Activated naive CD4-positive, alpha-beta T cell treated with anti-CD3 and anti-CD28 coated beads for 36 hours (primary cell): ENCODE measurements at regions not wholly inside any gene's neighbourhood (a gene's known extent, or its start where the extent isn't known, plus 50 kb on each side); places are given as distances from the start of the nearest gene placed in this dataset.

Experiments
- CTCF ChIA-PET: fragments of 350-600 bp; sonication (Branson Sonifier 250); formaldehyde crosslinking; loops from one replicate; lab custom pipeline; 2021; ENCODE audit warnings: antibody characterized with exemption; lab: Charles Lee
- DNase-seq: peaks from one replicate; pipeline ENCODE4 v3.0.0-alpha.2; 2020
- H3K27ac Mint-ChIP-seq: one replicate; pipeline ENCODE4 v1.8.0; 2021; ENCODE audit warnings: mild to moderate bottlenecking, mixed read lengths
- H3K27me3 Mint-ChIP-seq: one replicate; pipeline ENCODE4 v1.8.0; 2021; ENCODE audit warnings: low read depth, mixed read lengths
- H3K36me3 Mint-ChIP-seq: one replicate; pipeline ENCODE4 v1.8.0; 2021; ENCODE audit warnings: low read depth, mixed read lengths
- H3K4me1 Mint-ChIP-seq: one replicate; pipeline ENCODE4 v1.8.0; 2021; ENCODE audit warnings: low read depth, mixed read lengths
- H3K4me3 Mint-ChIP-seq: one replicate; pipeline ENCODE4 v1.8.0; 2021; ENCODE audit warnings: mild to moderate bottlenecking, moderate library complexity, mixed read lengths
- H3K9me3 Mint-ChIP-seq: one replicate; pipeline ENCODE4 v1.8.0; 2021; ENCODE audit warnings: mixed read lengths
- intact Hi-C: fragments of 100-400 bp; cut with micrococcal nuclease; formaldehyde crosslinking; loops from one replicate; pipeline ENCODE4 v1.15.1; 2023

- CTCF ChIA-PET, result no interaction called here
- no peak overlapping the region for H3K4me3 Mint-ChIP-seq
- intact Hi-C loops, result no loop called here
- H3K36me3 Mint-ChIP-seq, result no peaks in the 10 kb centered on the region
- no peaks in the 10 kb centered on the region for H3K9me3 Mint-ChIP-seq
- H3K27me3 Mint-ChIP-seq, result peaks cover 4% of the 10 kb centered on the region
- H3K4me1 Mint-ChIP-seq, result no peaks in the 10 kb centered on the region
- DNase-seq, result no peak
- H3K27ac Mint-ChIP-seq, result no peak overlapping the region
These were observed 345.7 kb downstream of the GRIN2B start for GRCh38 chr12:13635709-13636108.

DNA sequence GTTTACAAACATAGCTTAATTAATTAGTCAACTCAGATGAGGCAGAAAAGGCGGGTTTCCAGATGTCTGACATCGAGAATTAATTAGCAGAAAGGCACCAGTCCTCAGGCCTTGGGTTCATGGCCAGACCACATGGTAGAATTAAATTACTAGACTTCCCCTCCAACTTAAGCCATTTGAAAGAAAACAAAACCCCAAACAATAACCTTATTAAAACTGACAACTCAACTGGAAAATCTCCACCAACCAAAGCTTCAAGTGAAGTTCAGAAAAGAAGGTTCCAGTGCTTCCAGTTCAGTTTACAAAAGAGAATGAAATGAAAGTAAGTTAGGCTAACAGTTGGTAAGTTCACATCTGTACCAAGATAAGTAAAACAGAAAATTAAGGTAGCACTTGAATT lies 349.5 kb downstream of the GRIN2B start:
- DNase-seq, result no peak
- H3K4me3 Mint-ChIP-seq, result no peak overlapping the region
- H3K27me3 Mint-ChIP-seq, result peaks cover 4% of the 10 kb centered on the region
- H3K36me3 Mint-ChIP-seq, result no peaks in the 10 kb centered on the region
- intact Hi-C loops, result no loop called here
- no peaks in the 10 kb centered on the region for H3K9me3 Mint-ChIP-seq
- no peaks in the 10 kb centered on the region for H3K4me1 Mint-ChIP-seq
- H3K27ac Mint-ChIP-seq, result no peak overlapping the region
- CTCF ChIA-PET, result no interaction called here

GRCh38 chr12:13630354-13630753 lies 351.0 kb downstream of the GRIN2B start:
- Mint-ChIP-seq H3K27ac (no peak overlapping the region), H3K27me3 (no peaks in the 10 kb centered on the region), H3K9me3 (no peaks in the 10 kb centered on the region), H3K36me3 (no peaks in the 10 kb centered on the region), H3K4me3 (no peak overlapping the region), H3K4me1 (no peaks in the 10 kb centered on the region)
- CTCF ChIA-PET, result no interaction called here
- intact Hi-C loops, result no loop called here
- DNase-seq, result no peak

DNA sequence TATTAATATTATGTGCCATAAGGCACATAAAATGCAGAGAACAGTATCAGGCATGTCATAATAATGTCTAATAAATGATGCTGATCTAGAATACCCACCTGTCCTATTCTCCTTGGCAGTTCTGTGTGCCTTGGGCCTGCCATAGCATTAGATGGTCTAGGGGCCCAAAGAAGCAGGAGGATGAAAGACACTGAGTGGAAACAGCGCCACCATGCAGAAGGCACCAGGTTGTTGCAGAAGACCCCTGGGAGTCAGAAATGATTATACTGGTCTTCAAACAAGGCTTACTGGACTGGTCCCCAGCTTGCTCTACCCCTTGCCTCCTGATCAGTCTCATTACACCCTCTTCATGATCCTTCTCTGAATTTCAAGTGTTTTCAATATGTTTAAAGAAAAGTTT lies 353.3 kb downstream of the GRIN2B start:
- CTCF ChIA-PET, result no interaction called here
- no peaks in the 10 kb centered on the region for H3K27me3 Mint-ChIP-seq
- no peaks in the 10 kb centered on the region for H3K4me1 Mint-ChIP-seq
- no peak overlapping the region for H3K4me3 Mint-ChIP-seq
- H3K9me3 Mint-ChIP-seq, result no peaks in the 10 kb centered on the region
- intact Hi-C loops, result no loop called here
- DNase-seq, result no peak
- H3K27ac Mint-ChIP-seq, result no peak overlapping the region
- H3K36me3 Mint-ChIP-seq, result no peaks in the 10 kb centered on the region

DNA sequence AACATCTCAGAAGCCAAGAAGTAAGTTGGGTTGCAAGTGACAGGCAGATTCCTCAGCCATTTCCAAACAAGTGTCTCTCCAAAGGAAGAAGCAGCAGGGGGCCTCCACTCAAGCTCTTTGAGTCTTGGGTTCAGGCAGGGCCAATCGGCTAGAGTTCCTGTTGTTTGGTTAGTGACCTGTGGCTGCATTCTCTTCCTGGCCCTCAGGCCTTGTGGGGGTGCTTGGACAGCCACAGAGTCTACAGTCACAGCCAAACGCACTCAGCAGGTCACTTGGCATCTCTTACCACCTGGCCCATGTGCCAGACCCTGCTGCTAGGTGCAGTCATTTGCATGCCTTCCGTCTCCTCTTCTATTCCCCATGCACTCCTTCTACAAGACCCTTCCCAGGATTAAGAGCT lies 353.9 kb downstream of the GRIN2B start:
- CTCF ChIA-PET, result no interaction called here
- intact Hi-C loops, result no loop called here
- no peaks in the 10 kb centered on the region for H3K27me3 Mint-ChIP-seq
- DNase-seq, result no peak
- H3K4me3 Mint-ChIP-seq, result no peak overlapping the region
- H3K4me1 Mint-ChIP-seq, result no peaks in the 10 kb centered on the region
- no peaks in the 10 kb centered on the region for H3K36me3 Mint-ChIP-seq
- no peaks in the 10 kb centered on the region for H3K9me3 Mint-ChIP-seq
- no peak overlapping the region for H3K27ac Mint-ChIP-seq

- no peaks in the 10 kb centered on the region for H3K4me1 Mint-ChIP-seq
- no peaks in the 10 kb centered on the region for H3K27me3 Mint-ChIP-seq
- DNase-seq, result no peak
- no peak overlapping the region for H3K27ac Mint-ChIP-seq
- no peaks in the 10 kb centered on the region for H3K9me3 Mint-ChIP-seq
- no peaks in the 10 kb centered on the region for H3K36me3 Mint-ChIP-seq
- H3K4me3 Mint-ChIP-seq, result no peak overlapping the region
- intact Hi-C loops, result no loop called here
- CTCF ChIA-PET, result interaction anchor here (0.6 kb wide), 1 partner anchor 508 kb away, joined by 3 read pairs; no protein-coding TSS in a partner anchor
These were observed 368.1 kb downstream of the GRIN2B start for GRCh38 chr12:13613297-13613696.

DNA sequence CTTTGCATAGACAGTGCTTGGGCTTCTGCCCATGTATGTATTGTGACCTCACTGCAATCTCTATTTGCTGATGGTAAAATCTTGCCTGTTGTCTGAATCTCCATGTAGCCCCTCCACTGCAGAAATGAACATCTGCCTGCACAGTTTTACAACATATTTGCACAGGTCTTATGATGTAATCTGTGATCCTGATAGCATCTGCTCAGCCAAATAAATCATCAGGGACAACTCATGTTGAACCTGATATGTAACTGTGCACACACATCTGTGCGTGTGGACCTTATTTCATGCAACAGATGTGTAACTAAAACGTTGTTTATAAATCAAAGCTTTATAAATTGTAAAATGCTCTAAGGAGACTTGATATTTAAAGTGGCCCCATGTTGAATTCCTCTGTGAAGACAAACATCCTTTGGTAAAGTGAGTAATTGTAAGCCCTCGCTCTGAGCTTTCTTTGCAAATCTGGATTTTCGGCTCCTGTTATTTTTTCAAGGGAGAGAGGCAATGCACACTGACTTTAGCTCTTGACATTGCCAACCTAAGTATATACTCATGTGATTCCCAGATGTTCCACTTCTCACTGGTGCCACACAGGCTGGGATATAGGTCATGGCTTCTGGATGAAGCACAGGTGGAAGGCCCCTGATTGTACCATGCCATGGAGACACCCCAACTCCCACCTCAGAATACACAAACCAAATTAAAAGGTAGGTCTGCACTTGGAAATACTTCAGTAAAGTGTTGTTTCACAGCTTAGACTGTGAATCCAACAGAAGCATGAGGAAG lies 371.3 kb downstream of the GRIN2B start:
- no peak overlapping the region for H3K4me3 Mint-ChIP-seq
- H3K4me1 Mint-ChIP-seq, result no peaks in the 10 kb centered on the region
- H3K27ac Mint-ChIP-seq, result no peak overlapping the region
- no peaks in the 10 kb centered on the region for H3K9me3 Mint-ChIP-seq
- DNase-seq, result no peak
- intact Hi-C loops, result no loop called here
- no peaks in the 10 kb centered on the region for H3K27me3 Mint-ChIP-seq
- H3K36me3 Mint-ChIP-seq, result no peaks in the 10 kb centered on the region
- CTCF ChIA-PET, result no interaction called here

GRCh38 chr12:13606290-13606689 lies 375.1 kb downstream of the GRIN2B start:
- Mint-ChIP-seq H3K9me3 (no peaks in the 10 kb centered on the region), H3K36me3 (no peaks in the 10 kb centered on the region), H3K4me3 (no peak overlapping the region), H3K4me1 (no peaks in the 10 kb centered on the region), H3K27ac (no peak overlapping the region), H3K27me3 (no peaks in the 10 kb centered on the region)
- CTCF ChIA-PET, result no interaction called here
- intact Hi-C loops, result no loop called here
- DNase-seq, result no peak

- Mint-ChIP-seq H3K4me1 (no peaks in the 10 kb centered on the region), H3K9me3 (no peaks in the 10 kb centered on the region), H3K27me3 (no peaks in the 10 kb centered on the region), H3K4me3 (no peak overlapping the region), H3K27ac (no peak overlapping the region), H3K36me3 (no peaks in the 10 kb centered on the region)
- no peak for DNase-seq
- intact Hi-C loops, result no loop called here
- CTCF ChIA-PET, result no interaction called here
These were observed 377.4 kb downstream of the GRIN2B start for GRCh38 chr12:13603953-13604352.

GRCh38 chr12:13602172-13602571 lies 379.2 kb downstream of the GRIN2B start:
- no peaks in the 10 kb centered on the region for H3K4me1 Mint-ChIP-seq
- peaks cover 5% of the 10 kb centered on the region for H3K27me3 Mint-ChIP-seq
- H3K9me3 Mint-ChIP-seq, result no peaks in the 10 kb centered on the region
- H3K36me3 Mint-ChIP-seq, result no peaks in the 10 kb centered on the region
- CTCF ChIA-PET, result no interaction called here
- no peak overlapping the region for H3K27ac Mint-ChIP-seq
- intact Hi-C loops, result no loop called here
- no peak overlapping the region for H3K4me3 Mint-ChIP-seq
- DNase-seq, result no peak

- Mint-ChIP-seq H3K27ac (no peak overlapping the region), H3K36me3 (no peaks in the 10 kb centered on the region), H3K4me1 (no peaks in the 10 kb centered on the region), H3K4me3 (no peak overlapping the region), H3K27me3 (peaks cover 5% of the 10 kb centered on the region), H3K9me3 (no peaks in the 10 kb centered on the region)
- CTCF ChIA-PET, result no interaction called here
- DNase-seq, result no peak
- intact Hi-C loops, result no loop called here
These were observed 382.2 kb downstream of the GRIN2B start for GRCh38 chr12:13599176-13599575.

DNA sequence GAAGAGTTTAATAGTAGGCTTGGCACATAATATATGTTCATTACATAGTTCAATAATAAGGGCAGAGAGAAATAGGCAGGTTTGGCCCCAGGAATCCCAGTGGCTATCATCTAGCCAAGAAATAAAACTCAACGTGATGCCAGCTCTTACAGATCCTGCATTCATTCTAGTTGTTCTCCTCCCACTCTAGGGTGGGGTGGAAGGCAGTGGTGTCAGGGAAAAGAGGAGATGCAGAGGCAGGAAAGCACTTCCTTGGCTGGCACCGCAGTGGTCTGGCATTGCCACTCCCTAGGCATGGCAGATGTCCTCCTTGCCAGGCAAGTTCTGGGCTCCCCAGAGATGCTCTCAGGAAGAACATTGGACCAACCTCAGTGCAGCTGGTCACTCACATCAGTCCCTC lies 383.6 kb downstream of the GRIN2B start:
- Mint-ChIP-seq H3K27ac (no peak overlapping the region), H3K4me1 (no peaks in the 10 kb centered on the region), H3K4me3 (no peak overlapping the region), H3K36me3 (no peaks in the 10 kb centered on the region), H3K9me3 (no peaks in the 10 kb centered on the region), H3K27me3 (peaks cover 5% of the 10 kb centered on the region)
- intact Hi-C loops, result no loop called here
- CTCF ChIA-PET, result no interaction called here
- no peak for DNase-seq

DNA sequence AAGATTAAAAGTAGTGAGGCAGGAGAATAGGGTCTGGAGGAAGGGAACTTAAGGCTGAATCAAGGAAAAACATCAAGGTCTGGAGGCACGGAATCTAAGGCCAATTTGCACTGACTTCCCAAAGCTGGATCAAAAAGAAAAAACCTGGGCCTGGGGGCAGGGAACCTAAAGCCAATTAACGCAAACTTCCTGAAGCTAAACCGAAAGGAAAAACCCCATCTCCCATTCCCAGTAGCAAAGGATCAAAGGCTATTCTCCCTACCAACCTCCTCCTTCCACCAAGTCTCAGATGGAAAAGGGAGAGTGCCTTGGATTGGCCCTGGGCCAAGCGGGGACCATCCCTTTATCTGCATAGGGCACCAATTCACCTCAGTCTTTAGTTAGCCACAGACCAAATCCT lies 384.2 kb downstream of the GRIN2B start:
- Mint-ChIP-seq H3K4me1 (no peaks in the 10 kb centered on the region), H3K4me3 (no peak overlapping the region), H3K9me3 (no peaks in the 10 kb centered on the region), H3K27me3 (peaks cover 5% of the 10 kb centered on the region), H3K27ac (no peak overlapping the region), H3K36me3 (no peaks in the 10 kb centered on the region)
- intact Hi-C loops, result no loop called here
- CTCF ChIA-PET, result no interaction called here
- DNase-seq, result no peak
